AG10803 (cell line): ENCODE measurements at regions not wholly inside any gene's neighbourhood (a gene's known extent, or its start where the extent isn't known, plus 50 kb on each side); places are given as distances from the start of the nearest gene placed in this dataset.

Experiments
- DNase-seq: peaks from one replicate; pipeline ENCODE4 v3.0.0; 2010; ENCODE audit warnings: low read depth
- H3K4me3 ChIP-seq: 2 replicates; pipeline ENCODE4 v1.5.1; 2011; ENCODE audit warnings: mild to moderate bottlenecking, low read length, control low read depth
- CTCF ChIP-seq: conservative IDR thresholded peaks from 2 replicates; pipeline ENCODE4 v1.5.1; 2011; ENCODE audit warnings: mild to moderate bottlenecking, low read length, control low read depth, inconsistent platforms

- H3K4me3 ChIP-seq = no peak overlapping the region
- TF ChIP-seq CTCF = no peak
- no peak for DNase-seq
These were observed 155.3 kb upstream of the PKN2 start for GRCh38 chr1:88528792-88529191.

- no peak overlapping the region for H3K4me3 ChIP-seq
- no peak for DNase-seq
- TF ChIP-seq CTCF = no peak
These were observed 154.5 kb upstream of the PKN2 start for GRCh38 chr1:88529581-88529980.

GRCh38 chr1:88530246-88530645 lies 153.8 kb upstream of the PKN2 start:
- no peak overlapping the region for H3K4me3 ChIP-seq
- no peak for DNase-seq
- no peak for TF ChIP-seq CTCF

GRCh38 chr1:88537787-88538186 lies 146.3 kb upstream of the PKN2 start:
- H3K4me3 ChIP-seq = no peak overlapping the region
- TF ChIP-seq CTCF = no peak
- no peak for DNase-seq

GRCh38 chr1:88538222-88538899 lies 145.7 kb upstream of the PKN2 start:
- TF ChIP-seq CTCF = no peak
- no peak for DNase-seq
- H3K4me3 ChIP-seq = no peak overlapping the region

GRCh38 chr1:88540255-88540654 lies 143.8 kb upstream of the PKN2 start:
- DNase-seq = no peak
- H3K4me3 ChIP-seq = no peak overlapping the region
- TF ChIP-seq CTCF = no peak

- no peak for TF ChIP-seq CTCF
- DNase-seq = no peak
- H3K4me3 ChIP-seq = no peak overlapping the region
These were observed 142.5 kb upstream of the PKN2 start for GRCh38 chr1:88541596-88541995.
